WTC11 (cell line): ENCODE measurements at regions not wholly inside any gene's neighbourhood (a gene's known extent, or its start where the extent isn't known, plus 50 kb on each side); places are given as distances from the start of the nearest gene placed in this dataset.

Experiments
- TF ChIP-seq, protein P1 (sequence below): sonication (generic); formaldehyde crosslinking; IDR thresholded peaks from 2 replicates; pipeline ENCODE4 v1.8.0; 2022; ENCODE audit warnings: mild to moderate bottlenecking, missing genetic modification reagents
- TF ChIP-seq, protein P2 (sequence below): fragments of 200-600 bp; IDR thresholded peaks from 2 replicates; pipeline ENCODE4 v1.8.0; 2022; ENCODE audit warnings: antibody characterized with exemption
- TF ChIP-seq, protein P3 (sequence below): sonication (generic); formaldehyde crosslinking; IDR thresholded peaks from 2 replicates; pipeline ENCODE4 v1.8.1; 2023; ENCODE audit warnings: mild to moderate bottlenecking, missing genetic modification reagents

DNA sequence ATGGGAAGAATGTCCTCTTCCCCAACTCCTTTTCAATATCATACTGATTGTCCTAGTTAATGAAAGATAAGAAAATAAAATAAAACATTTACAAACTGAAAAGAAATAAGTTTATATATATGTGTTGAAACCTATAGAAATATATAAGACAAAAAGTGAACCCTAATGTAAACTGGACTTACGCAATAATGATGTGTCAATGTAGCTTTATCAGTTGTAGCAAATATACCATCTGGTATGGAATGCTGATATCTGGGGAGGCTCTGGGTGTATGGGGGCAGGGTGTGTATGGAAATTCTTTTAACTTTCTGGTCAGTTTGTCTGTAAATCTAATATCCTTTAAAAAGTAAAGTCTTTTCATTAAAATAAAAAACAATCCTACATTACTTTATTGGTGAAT is 603.9 kb downstream of the DMRTA1 start:
- TF ChIP-seq, protein P1, sequence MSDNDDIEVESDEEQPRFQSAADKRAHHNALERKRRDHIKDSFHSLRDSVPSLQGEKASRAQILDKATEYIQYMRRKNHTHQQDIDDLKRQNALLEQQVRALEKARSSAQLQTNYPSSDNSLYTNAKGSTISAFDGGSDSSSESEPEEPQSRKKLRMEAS (CRISPR knock-in tag): no peak
- TF ChIP-seq, protein P2, sequence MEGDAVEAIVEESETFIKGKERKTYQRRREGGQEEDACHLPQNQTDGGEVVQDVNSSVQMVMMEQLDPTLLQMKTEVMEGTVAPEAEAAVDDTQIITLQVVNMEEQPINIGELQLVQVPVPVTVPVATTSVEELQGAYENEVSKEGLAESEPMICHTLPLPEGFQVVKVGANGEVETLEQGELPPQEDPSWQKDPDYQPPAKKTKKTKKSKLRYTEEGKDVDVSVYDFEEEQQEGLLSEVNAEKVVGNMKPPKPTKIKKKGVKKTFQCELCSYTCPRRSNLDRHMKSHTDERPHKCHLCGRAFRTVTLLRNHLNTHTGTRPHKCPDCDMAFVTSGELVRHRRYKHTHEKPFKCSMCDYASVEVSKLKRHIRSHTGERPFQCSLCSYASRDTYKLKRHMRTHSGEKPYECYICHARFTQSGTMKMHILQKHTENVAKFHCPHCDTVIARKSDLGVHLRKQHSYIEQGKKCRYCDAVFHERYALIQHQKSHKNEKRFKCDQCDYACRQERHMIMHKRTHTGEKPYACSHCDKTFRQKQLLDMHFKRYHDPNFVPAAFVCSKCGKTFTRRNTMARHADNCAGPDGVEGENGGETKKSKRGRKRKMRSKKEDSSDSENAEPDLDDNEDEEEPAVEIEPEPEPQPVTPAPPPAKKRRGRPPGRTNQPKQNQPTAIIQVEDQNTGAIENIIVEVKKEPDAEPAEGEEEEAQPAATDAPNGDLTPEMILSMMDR: no peak
- TF ChIP-seq, protein P3, sequence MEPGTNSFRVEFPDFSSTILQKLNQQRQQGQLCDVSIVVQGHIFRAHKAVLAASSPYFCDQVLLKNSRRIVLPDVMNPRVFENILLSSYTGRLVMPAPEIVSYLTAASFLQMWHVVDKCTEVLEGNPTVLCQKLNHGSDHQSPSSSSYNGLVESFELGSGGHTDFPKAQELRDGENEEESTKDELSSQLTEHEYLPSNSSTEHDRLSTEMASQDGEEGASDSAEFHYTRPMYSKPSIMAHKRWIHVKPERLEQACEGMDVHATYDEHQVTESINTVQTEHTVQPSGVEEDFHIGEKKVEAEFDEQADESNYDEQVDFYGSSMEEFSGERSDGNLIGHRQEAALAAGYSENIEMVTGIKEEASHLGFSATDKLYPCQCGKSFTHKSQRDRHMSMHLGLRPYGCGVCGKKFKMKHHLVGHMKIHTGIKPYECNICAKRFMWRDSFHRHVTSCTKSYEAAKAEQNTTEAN (CRISPR knock-in tag): no peak
